ENCODE measurements at regions not wholly inside any gene's neighbourhood (a gene's known extent, or its start where the extent isn't known, plus 50 kb on each side); places are given as distances from the start of the nearest gene placed in this dataset.

DNA sequence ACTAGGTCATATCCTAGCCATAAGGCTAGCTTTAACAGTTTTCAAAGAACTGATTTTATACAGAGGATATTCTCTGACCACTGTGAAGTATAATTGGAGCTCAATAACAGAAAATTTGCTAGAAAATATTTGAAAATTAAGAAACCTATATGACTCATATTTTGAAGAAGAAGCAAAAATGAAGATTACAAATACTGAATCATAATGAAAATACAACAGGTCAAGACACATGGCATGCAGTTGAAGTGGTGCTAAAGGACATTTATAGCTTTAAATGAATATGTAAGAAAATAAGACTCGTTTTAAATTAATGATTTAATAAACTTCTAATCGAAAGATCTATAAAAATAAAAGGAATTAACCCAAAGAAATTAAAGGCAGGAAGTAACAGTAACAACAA lies 1234.6 kb downstream of the SLC16A7 start:
- no peak for TF ChIP-seq CTCF (conservative IDR thresholded peaks at IDR 0.05; ENCODE audit: low read length)
- TF ChIP-seq EZH2phosphoT487 (IDR thresholded peaks at IDR 0.05; ENCODE audit: borderline replicate concordance, low read depth, low read length): no peak

Data from OCI-LY7 (cell line).